ENCODE measurements at regions not wholly inside any gene's neighbourhood (a gene's known extent, or its start where the extent isn't known, plus 50 kb on each side); places are given as distances from the start of the nearest gene placed in this dataset.

DNA sequence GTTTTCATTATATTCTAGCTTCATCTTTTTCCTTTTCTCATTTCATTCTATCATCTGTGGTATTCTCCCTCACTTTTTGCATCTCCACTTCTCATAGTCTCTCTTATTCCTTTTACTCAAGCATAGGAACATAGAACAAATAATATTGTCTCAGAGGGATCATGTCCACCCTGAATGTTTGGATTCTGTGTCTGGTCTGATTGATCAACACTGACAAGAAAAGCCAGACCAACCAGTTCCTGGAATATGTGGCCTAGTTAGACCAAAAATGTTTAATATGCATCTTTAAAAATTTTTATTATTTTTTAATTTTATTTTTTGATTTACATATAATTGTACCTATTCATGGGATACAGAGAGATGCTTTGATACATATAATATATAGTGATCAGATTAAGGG lies 212.0 kb upstream of the ALCAM start:
- H4K20me1 ChIP-seq (ENCODE audit: insufficient read depth, low read length), result no peaks in the 10 kb centered on the region
- no peak overlapping the region for H3K9ac ChIP-seq (ENCODE audit: low read depth, low read length)
- H3K27me3 ChIP-seq (ENCODE audit: insufficient read depth, low read length, poor library complexity), result no peaks in the 10 kb centered on the region
- H3K4me3 ChIP-seq (ENCODE audit: low read depth in 1 of 2, low read length in 2 of 2), result no peak overlapping the region
- H3K27ac ChIP-seq (ENCODE audit: low read length), result no peak overlapping the region
- H3K4me2 ChIP-seq (ENCODE audit: insufficient read depth, low read length), result no peak overlapping the region
- no peak for DNase-seq
- TF ChIP-seq, protein P1, sequence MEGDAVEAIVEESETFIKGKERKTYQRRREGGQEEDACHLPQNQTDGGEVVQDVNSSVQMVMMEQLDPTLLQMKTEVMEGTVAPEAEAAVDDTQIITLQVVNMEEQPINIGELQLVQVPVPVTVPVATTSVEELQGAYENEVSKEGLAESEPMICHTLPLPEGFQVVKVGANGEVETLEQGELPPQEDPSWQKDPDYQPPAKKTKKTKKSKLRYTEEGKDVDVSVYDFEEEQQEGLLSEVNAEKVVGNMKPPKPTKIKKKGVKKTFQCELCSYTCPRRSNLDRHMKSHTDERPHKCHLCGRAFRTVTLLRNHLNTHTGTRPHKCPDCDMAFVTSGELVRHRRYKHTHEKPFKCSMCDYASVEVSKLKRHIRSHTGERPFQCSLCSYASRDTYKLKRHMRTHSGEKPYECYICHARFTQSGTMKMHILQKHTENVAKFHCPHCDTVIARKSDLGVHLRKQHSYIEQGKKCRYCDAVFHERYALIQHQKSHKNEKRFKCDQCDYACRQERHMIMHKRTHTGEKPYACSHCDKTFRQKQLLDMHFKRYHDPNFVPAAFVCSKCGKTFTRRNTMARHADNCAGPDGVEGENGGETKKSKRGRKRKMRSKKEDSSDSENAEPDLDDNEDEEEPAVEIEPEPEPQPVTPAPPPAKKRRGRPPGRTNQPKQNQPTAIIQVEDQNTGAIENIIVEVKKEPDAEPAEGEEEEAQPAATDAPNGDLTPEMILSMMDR (IDR thresholded peaks at IDR 0.05; ENCODE audit: borderline replicate concordance, extremely low read depth, low read length, poor library complexity, severe bottlenecking), result no peak
- TF ChIP-seq EZH2 (IDR thresholded peaks at IDR 0.05; ENCODE audit: borderline replicate concordance, low read depth, low read length, severe bottlenecking), result no peak
- no peak for ATAC-seq (ENCODE audit: insufficient read depth, low read depth)
- H3K79me2 ChIP-seq (ENCODE audit: insufficient read depth, low read length), result no peaks in the 10 kb centered on the region
- no peaks in the 10 kb centered on the region for H3K9me3 ChIP-seq (ENCODE audit: insufficient read depth, low read length, severe bottlenecking)
- H2AFZ ChIP-seq (ENCODE audit: low read depth, low read length), result no peak overlapping the region
- no peaks in the 10 kb centered on the region for H3K4me1 ChIP-seq (ENCODE audit: insufficient read depth, low read length)
- H3K36me3 ChIP-seq (ENCODE audit: insufficient read depth, low read length), result no peaks in the 10 kb centered on the region

DNA sequence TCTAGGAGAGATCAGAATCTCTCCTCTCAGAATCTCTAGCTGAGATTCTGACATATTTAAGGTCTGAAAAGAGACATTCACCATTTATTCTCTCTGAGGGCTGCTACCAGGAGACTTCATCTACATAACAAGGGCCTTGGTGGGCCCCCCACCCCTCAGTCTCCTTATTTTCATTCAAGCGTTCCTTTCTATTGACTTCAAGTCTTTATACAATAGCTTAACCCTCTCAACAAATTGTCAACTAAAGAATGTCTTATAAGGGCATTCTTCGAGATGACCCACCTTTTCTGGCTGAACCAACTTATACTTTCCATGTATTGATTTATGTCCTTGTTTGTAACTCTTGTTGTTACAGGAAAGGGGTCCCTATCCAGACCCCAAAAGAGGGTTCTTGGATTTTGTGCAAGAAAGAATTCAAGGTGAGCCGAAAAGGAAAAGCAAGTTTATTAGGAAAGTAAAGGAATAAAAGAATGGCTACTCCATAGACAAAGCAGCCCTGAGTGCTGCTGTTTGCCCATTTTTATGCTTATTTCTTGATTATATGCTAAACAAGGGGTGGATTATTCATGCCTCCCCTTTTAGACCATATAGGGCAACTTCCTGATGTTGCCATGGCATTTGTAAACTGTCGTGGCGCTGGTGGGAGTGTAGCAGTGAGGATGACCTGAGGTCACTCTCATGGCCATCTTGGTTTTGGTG lies 209.5 kb upstream of the ALCAM start:
- ATAC-seq (ENCODE audit: insufficient read depth, low read depth) (no peak), DNase-seq (no peak)
- H3K27me3 ChIP-seq (ENCODE audit: insufficient read depth, low read length, poor library complexity), result no peaks in the 10 kb centered on the region
- no peaks in the 10 kb centered on the region for H3K79me2 ChIP-seq (ENCODE audit: insufficient read depth, low read length)
- no peaks in the 10 kb centered on the region for H3K9me3 ChIP-seq (ENCODE audit: insufficient read depth, low read length, severe bottlenecking)
- no peak overlapping the region for H3K4me3 ChIP-seq (ENCODE audit: low read depth in 1 of 2, low read length in 2 of 2)
- no peaks in the 10 kb centered on the region for H3K36me3 ChIP-seq (ENCODE audit: insufficient read depth, low read length)
- H3K4me2 ChIP-seq (ENCODE audit: insufficient read depth, low read length), result no peak overlapping the region
- no peak overlapping the region for H3K27ac ChIP-seq (ENCODE audit: low read length)
- TF ChIP-seq, protein P1 (IDR thresholded peaks at IDR 0.05; ENCODE audit: borderline replicate concordance, extremely low read depth, low read length, poor library complexity, severe bottlenecking), result no peak
- no peak for TF ChIP-seq EZH2 (IDR thresholded peaks at IDR 0.05; ENCODE audit: borderline replicate concordance, low read depth, low read length, severe bottlenecking)
- no peaks in the 10 kb centered on the region for H3K4me1 ChIP-seq (ENCODE audit: insufficient read depth, low read length)
- H2AFZ ChIP-seq (ENCODE audit: low read depth, low read length), result no peak overlapping the region
- no peaks in the 10 kb centered on the region for H4K20me1 ChIP-seq (ENCODE audit: insufficient read depth, low read length)
- no peak overlapping the region for H3K9ac ChIP-seq (ENCODE audit: low read depth, low read length)

DNA sequence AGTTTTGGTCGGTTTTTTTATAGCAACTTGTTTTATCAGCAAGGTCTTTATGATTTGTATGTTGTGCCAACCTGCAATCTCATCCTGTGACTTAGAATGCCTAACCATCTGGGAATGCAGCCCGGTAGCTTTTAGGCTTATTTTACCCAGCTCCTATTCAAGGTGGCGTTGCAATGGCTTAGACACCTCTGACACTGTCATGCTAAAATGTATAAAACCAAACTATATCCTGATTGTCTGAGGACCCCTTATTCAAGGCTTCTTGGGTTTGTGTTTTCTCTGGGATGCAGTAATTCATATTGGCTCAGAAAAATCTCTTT lies 209.0 kb upstream of the ALCAM start:
- Histone ChIP-seq H3K4me1 (ENCODE audit: insufficient read depth, low read length) (no peaks in the 10 kb centered on the region), H3K9me3 (ENCODE audit: insufficient read depth, low read length, severe bottlenecking) (no peaks in the 10 kb centered on the region), H3K4me2 (ENCODE audit: insufficient read depth, low read length) (no peak overlapping the region), H3K36me3 (ENCODE audit: insufficient read depth, low read length) (no peaks in the 10 kb centered on the region), H3K9ac (ENCODE audit: low read depth, low read length) (no peak overlapping the region), H2AFZ (ENCODE audit: low read depth, low read length) (no peak overlapping the region), H4K20me1 (ENCODE audit: insufficient read depth, low read length) (no peaks in the 10 kb centered on the region), H3K4me3 (ENCODE audit: low read depth in 1 of 2, low read length in 2 of 2) (no peak overlapping the region), H3K79me2 (ENCODE audit: insufficient read depth, low read length) (no peaks in the 10 kb centered on the region), H3K27ac (ENCODE audit: low read length) (no peak overlapping the region), H3K27me3 (ENCODE audit: insufficient read depth, low read length, poor library complexity) (no peaks in the 10 kb centered on the region)
- ATAC-seq (ENCODE audit: insufficient read depth, low read depth) (no peak), DNase-seq (no peak)
- TF ChIP-seq EZH2 (IDR thresholded peaks at IDR 0.05; ENCODE audit: borderline replicate concordance, low read depth, low read length, severe bottlenecking), result no peak
- TF ChIP-seq, protein P1 (IDR thresholded peaks at IDR 0.05; ENCODE audit: borderline replicate concordance, extremely low read depth, low read length, poor library complexity, severe bottlenecking), result no peak
